ENCODE measurements at regions not wholly inside any gene's neighbourhood (a gene's known extent, or its start where the extent isn't known, plus 50 kb on each side); places are given as distances from the start of the nearest gene placed in this dataset.

GRCh38 chr5:23274171-23274570, 233.2 kb upstream of the PRDM9 start:
- dilution Hi-C loops (cut with MboI; ENCODE audit: extremely low pct_ligation_motif_present, low sequenced_read_pairs) (no loop called here), intact Hi-C loops (cut with micrococcal nuclease) (no loop called here)
- BruUV-seq (replicated peaks) = no TSS peak
- no peak overlapping the region for H2AFZ ChIP-seq (ENCODE audit: low read depth, low read length)
- TF ChIP-seq, protein P1, sequence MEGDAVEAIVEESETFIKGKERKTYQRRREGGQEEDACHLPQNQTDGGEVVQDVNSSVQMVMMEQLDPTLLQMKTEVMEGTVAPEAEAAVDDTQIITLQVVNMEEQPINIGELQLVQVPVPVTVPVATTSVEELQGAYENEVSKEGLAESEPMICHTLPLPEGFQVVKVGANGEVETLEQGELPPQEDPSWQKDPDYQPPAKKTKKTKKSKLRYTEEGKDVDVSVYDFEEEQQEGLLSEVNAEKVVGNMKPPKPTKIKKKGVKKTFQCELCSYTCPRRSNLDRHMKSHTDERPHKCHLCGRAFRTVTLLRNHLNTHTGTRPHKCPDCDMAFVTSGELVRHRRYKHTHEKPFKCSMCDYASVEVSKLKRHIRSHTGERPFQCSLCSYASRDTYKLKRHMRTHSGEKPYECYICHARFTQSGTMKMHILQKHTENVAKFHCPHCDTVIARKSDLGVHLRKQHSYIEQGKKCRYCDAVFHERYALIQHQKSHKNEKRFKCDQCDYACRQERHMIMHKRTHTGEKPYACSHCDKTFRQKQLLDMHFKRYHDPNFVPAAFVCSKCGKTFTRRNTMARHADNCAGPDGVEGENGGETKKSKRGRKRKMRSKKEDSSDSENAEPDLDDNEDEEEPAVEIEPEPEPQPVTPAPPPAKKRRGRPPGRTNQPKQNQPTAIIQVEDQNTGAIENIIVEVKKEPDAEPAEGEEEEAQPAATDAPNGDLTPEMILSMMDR (IDR thresholded peaks at IDR 0.05; ENCODE audit: extremely low read depth in 1 of 2, insufficient read depth in 1 of 2, low read depth in 1 of 2, low read length in 2 of 2) = no peak
- no peak for TF ChIP-seq MAX (IDR thresholded peaks at IDR 0.05; ENCODE audit: insufficient read depth, insufficient read length)
- no peak for TF ChIP-seq POLR2AphosphoS5 (IDR thresholded peaks at IDR 0.05; ENCODE audit: insufficient read depth, low read depth, low read length)
- no peak for TF ChIP-seq POLR2A (IDR thresholded peaks at IDR 0.05; ENCODE audit: low read depth, low read length)
- no peak for TF ChIP-seq JUN (IDR thresholded peaks at IDR 0.05; ENCODE audit: borderline replicate concordance, insufficient read depth, insufficient read length, low read depth)
- TF ChIP-seq GATA2 (IDR thresholded peaks at IDR 0.05; ENCODE audit: insufficient read depth, insufficient read length, low read depth, low read length) = no peak
- TF ChIP-seq MYC (IDR thresholded peaks at IDR 0.05; ENCODE audit: low read depth, low read length) = no peak
- no peak for TF ChIP-seq FOS (IDR thresholded peaks at IDR 0.05; ENCODE audit: borderline replicate concordance, insufficient read depth, low read length)
- no peak for TF ChIP-seq EZH2 (IDR thresholded peaks at IDR 0.05; ENCODE audit: borderline replicate concordance, low read depth, low read length, severe bottlenecking)
- ChIA-PET CTCF (no interaction called here), POLR2A (no interaction called here)
- H3K9me1 ChIP-seq (replicated peaks; ENCODE audit: control insufficient read depth, extremely low read depth, insufficient read depth, low read length) = no peaks in the 10 kb centered on the region
- H3K4me1 ChIP-seq (ENCODE audit: control insufficient read depth, extremely low read depth, insufficient read depth, low read length) = no peaks in the 10 kb centered on the region
- no peaks in the 10 kb centered on the region for H3K36me3 ChIP-seq (ENCODE audit: control insufficient read depth in 2 of 2, extremely low read depth in 1 of 2, insufficient read depth in 2 of 2, low read length in 2 of 2)
- FAIRE-seq (no peak), DNase-seq (ENCODE audit: low read depth, low spot score) (no peak)
- H4K20me1 ChIP-seq (replicated peaks; ENCODE audit: control insufficient read depth, extremely low read depth, insufficient read depth, low read length) = no peaks in the 10 kb centered on the region
- H3K4me3 ChIP-seq (replicated peaks in 1 of 3; ENCODE audit: insufficient read depth in 1 of 3, low read depth in 1 of 3, low read length in 3 of 3) = no peak overlapping the region
- no peaks in the 10 kb centered on the region for H3K27me3 ChIP-seq (ENCODE audit: control insufficient read depth in 2 of 2, insufficient read depth in 2 of 2, low read length in 2 of 2)
- H3K27ac ChIP-seq (ENCODE audit: insufficient read depth, low read depth, low read length) = no peak overlapping the region
- no peaks in the 10 kb centered on the region for H3K79me2 ChIP-seq (ENCODE audit: control insufficient read depth, insufficient read depth, low read length)
- peaks cover 7% of the 10 kb centered on the region for H3K9me3 ChIP-seq (replicated peaks; ENCODE audit: control insufficient read depth, insufficient read depth, low read length)
- no peak overlapping the region for H3K4me2 ChIP-seq (ENCODE audit: insufficient read depth, low read length)
- no peak overlapping the region for H3K9ac ChIP-seq (replicated peaks; ENCODE audit: extremely low read depth, insufficient read depth, low read length)
